ENCODE measurements at regions not wholly inside any gene's neighbourhood (a gene's known extent, or its start where the extent isn't known, plus 50 kb on each side); places are given as distances from the start of the nearest gene placed in this dataset.

- no peak for DNase-seq (ENCODE audit: low read depth in 2 of 2)
Measured at GRCh38 chr9:89655990-89656657, 51.3 kb downstream of the GADD45G start.

GRCh38 chr9:89657295-89657694, 52.5 kb downstream of the GADD45G start:
- DNase-seq (ENCODE audit: low read depth in 2 of 2): no peak

- DNase-seq (ENCODE audit: low read depth in 2 of 2): no peak
Measured at GRCh38 chr9:89657765-89658164, 53.0 kb downstream of the GADD45G start.

GRCh38 chr9:89658401-89658800, 53.6 kb downstream of the GADD45G start:
- DNase-seq (ENCODE audit: low read depth in 2 of 2): no peak

GRCh38 chr9:89658931-89659330, 54.1 kb downstream of the GADD45G start:
- no peak for DNase-seq (ENCODE audit: low read depth in 2 of 2)

GRCh38 chr9:89659473-89659872, 54.7 kb downstream of the GADD45G start:
- DNase-seq (ENCODE audit: low read depth in 2 of 2): no peak

GRCh38 chr9:89659891-89660685, 55.3 kb downstream of the GADD45G start:
- DNase-seq (ENCODE audit: low read depth in 2 of 2): no peak

- no peak for DNase-seq (ENCODE audit: low read depth in 2 of 2)
Measured at GRCh38 chr9:89661391-89661949, 56.7 kb downstream of the GADD45G start.

- no peak for DNase-seq (ENCODE audit: low read depth in 2 of 2)
Measured at GRCh38 chr9:89661956-89662717, 57.3 kb downstream of the GADD45G start.

GRCh38 chr9:89662718-89663613, 58.2 kb downstream of the GADD45G start:
- DNase-seq (ENCODE audit: low read depth in 2 of 2): no peak

- DNase-seq (ENCODE audit: low read depth in 2 of 2): no peak
Measured at GRCh38 chr9:89663614-89663970, 58.8 kb downstream of the GADD45G start.

- DNase-seq (ENCODE audit: low read depth in 2 of 2): no peak
Measured at GRCh38 chr9:89664010-89664409, 59.2 kb downstream of the GADD45G start.

GRCh38 chr9:89664896-89665329, 60.1 kb downstream of the GADD45G start:
- no peak for DNase-seq (ENCODE audit: low read depth in 2 of 2)

- DNase-seq (ENCODE audit: low read depth in 2 of 2): no peak
Measured at GRCh38 chr9:89666364-89666763, 61.6 kb downstream of the GADD45G start.

- DNase-seq (ENCODE audit: low read depth in 2 of 2): no peak
Measured at GRCh38 chr9:89666950-89667349, 62.1 kb downstream of the GADD45G start.

- DNase-seq (ENCODE audit: low read depth in 2 of 2): no peak
Measured at GRCh38 chr9:89667726-89668125, 62.9 kb downstream of the GADD45G start.

- DNase-seq (ENCODE audit: low read depth in 2 of 2): no peak
Measured at GRCh38 chr9:89668216-89668865, 63.5 kb downstream of the GADD45G start.

- no peak for DNase-seq (ENCODE audit: low read depth in 2 of 2)
Measured at GRCh38 chr9:89668866-89669246, 64.0 kb downstream of the GADD45G start.

- DNase-seq (ENCODE audit: low read depth in 2 of 2): no peak
Measured at GRCh38 chr9:89669361-89669842, 64.6 kb downstream of the GADD45G start.

GRCh38 chr9:89670114-89670513, 65.3 kb downstream of the GADD45G start:
- no peak for DNase-seq (ENCODE audit: low read depth in 2 of 2)

All from stimulated activated CD4-positive, alpha-beta T cell treated with anti-CD3 and anti-CD28 coated beads, Interleukin-12 subunit alpha, Interleukin-12 subunit beta, amount 100 ng/mL, for 24 hours (primary cell).